SU-DHL-6 (cell line): ENCODE measurements at regions not wholly inside any gene's neighbourhood (a gene's known extent, or its start where the extent isn't known, plus 50 kb on each side); places are given as distances from the start of the nearest gene placed in this dataset.
"Not testable (repeated sequence)": the region's sequence is repeated elsewhere in the genome, so short reads cannot be mapped to it uniquely, and the experiment has no call there.

ENCODE experiments used
- H2AFZ ChIP-seq: fragments of 200-600 bp; sonication (generic); 2 replicates; pipeline ENCODE4 v1.6.1; 2014; ENCODE audit warnings: low read depth, mild to moderate bottlenecking, moderate library complexity, mixed read lengths, antibody characterized with exemption, low read length; ENCODE audit not compliant: severe bottlenecking
- H3F3A ChIP-seq: fragments of 200-600 bp; shearing (Covaris generic); 2 replicates; pipeline ENCODE4 v1.6.0; 2016; ENCODE audit warnings: antibody characterized with exemption, mild to moderate bottlenecking; ENCODE audit not compliant: insufficient read depth
- H3K27ac ChIP-seq: fragments of 200-600 bp; sonication (generic); 2 replicates; pipeline ENCODE4 v1.5.1; 2016; ENCODE audit warnings: low read depth, mild to moderate bottlenecking, low read length, moderate library complexity, mixed read lengths
- H3K27me3 ChIP-seq: fragments of 200-600 bp; sonication (generic), shearing (Covaris generic); 2 replicates; pipeline ENCODE4 v1.6.0; 2014; ENCODE audit warnings: mild to moderate bottlenecking, low read length
- H3K36me3 ChIP-seq: fragments of 200-600 bp; sonication (generic); 2 replicates; pipeline ENCODE4 v1.6.1; 2014; ENCODE audit warnings: mild to moderate bottlenecking, low read length, mixed read lengths
- H3K4me2 ChIP-seq: fragments of 300-600, 200-600 bp; shearing (Covaris generic), sonication (generic); 2 replicates; pipeline ENCODE4 v1.6.0; 2014; ENCODE audit warnings: low read length, low read depth, mild to moderate bottlenecking; ENCODE audit not compliant: poor library complexity, severe bottlenecking
- H3K4me3 ChIP-seq: fragments of 200-600 bp; sonication (generic); 2 replicates; pipeline ENCODE4 v1.5.1; 2014; ENCODE audit warnings: antibody characterized with exemption, low read length, mild to moderate bottlenecking, mixed read lengths; ENCODE audit not compliant: insufficient read depth, poor library complexity, severe bottlenecking
- H3K79me2 ChIP-seq: fragments of 200-600 bp; sonication (generic); 2 replicates; pipeline ENCODE4 v1.6.1; 2014; ENCODE audit warnings: mild to moderate bottlenecking, low read length, moderate library complexity; ENCODE audit not compliant: insufficient read depth
- H3K9ac ChIP-seq: fragments of 200-600 bp; sonication (generic); 2 replicates; pipeline ENCODE4 v1.7.0; 2014; ENCODE audit warnings: mild to moderate bottlenecking, low read length
- H3K9me2 ChIP-seq: fragments of 200-600 bp; sonication (generic); replicated peaks from 2 replicates; pipeline ENCODE4 v1.6.1; 2014; ENCODE audit warnings: low read length; ENCODE audit not compliant: insufficient read depth
- H3K9me3 ChIP-seq: fragments of 200-600 bp; sonication (generic); 2 replicates; pipeline ENCODE4 v1.6.1; 2014; ENCODE audit warnings: low read length, mixed read lengths; ENCODE audit not compliant: insufficient read depth
- H4K20me1 ChIP-seq: fragments of 200-600 bp; sonication (generic); 2 replicates; pipeline ENCODE4 v1.6.1; 2014; ENCODE audit warnings: low read depth, mild to moderate bottlenecking, antibody characterized with exemption, low read length, moderate library complexity, mixed read lengths
- CTCF ChIP-seq: fragments of 200-600 bp; sonication (generic); IDR thresholded peaks from one replicate; pipeline ENCODE4 v1.5.1; 2017; ENCODE audit warnings: antibody characterized with exemption, mild to moderate bottlenecking, low read length, moderate library complexity; ENCODE audit not compliant: insufficient read depth, poor library complexity, severe bottlenecking
- EZH2phosphoT487 ChIP-seq: fragments of 200-600 bp; sonication (generic), shearing (Covaris generic); conservative IDR thresholded peaks from 2 replicates; pipeline ENCODE4 v1.6.1; 2018; ENCODE audit warnings: mild to moderate bottlenecking, antibody characterized with exemption, low read length, moderate library complexity, mixed read lengths

GRCh38 chr3:158026236-158026635 lies 80.0 kb downstream of the SHOX2 start:
- H3K9ac ChIP-seq, result no peak overlapping the region
- no peaks in the 10 kb centered on the region for H3K9me3 ChIP-seq
- H3K4me3 ChIP-seq, result no peak overlapping the region
- no peaks in the 10 kb centered on the region for H3K27me3 ChIP-seq
- H3K79me2 ChIP-seq, result no peaks in the 10 kb centered on the region
- H3F3A ChIP-seq, result no peaks in the 10 kb centered on the region
- H4K20me1 ChIP-seq, result no peaks in the 10 kb centered on the region
- no peak overlapping the region for H2AFZ ChIP-seq
- TF ChIP-seq EZH2phosphoT487 (no peak), CTCF (no peak)
- no peak overlapping the region for H3K27ac ChIP-seq
- H3K36me3 ChIP-seq, result no peaks in the 10 kb centered on the region
- H3K9me2 ChIP-seq, result no peaks in the 10 kb centered on the region
- H3K4me2 ChIP-seq, result no peak overlapping the region

DNA sequence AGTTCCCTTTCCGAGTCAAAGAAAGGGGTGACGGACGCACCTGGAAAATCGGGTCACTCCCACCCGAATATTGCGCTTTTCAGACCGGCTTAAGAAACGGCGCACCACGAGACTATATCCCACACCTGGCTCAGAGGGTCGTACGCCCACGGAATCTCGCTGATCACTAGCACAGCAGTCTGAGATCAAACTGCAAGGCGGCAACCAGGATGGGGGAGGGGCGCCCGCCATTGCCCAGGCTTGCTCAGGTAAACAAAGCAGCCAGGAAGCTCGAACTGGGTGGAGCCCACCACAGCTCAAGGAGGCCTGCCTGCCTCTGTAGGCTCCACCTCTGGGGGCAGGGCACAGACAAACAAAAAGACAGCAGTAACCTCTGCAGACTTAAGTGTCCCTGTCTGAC lies 86.3 kb downstream of the SHOX2 start:
- H3K9me3 ChIP-seq, H4K20me1 ChIP-seq, H3K4me2 ChIP-seq, H2AFZ ChIP-seq, H3K36me3 ChIP-seq, H3K9ac ChIP-seq, H3K27me3 ChIP-seq, H3K9me2 ChIP-seq, H3F3A ChIP-seq, H3K79me2 ChIP-seq, H3K27ac ChIP-seq, H3K4me3 ChIP-seq: not testable (repeated sequence)

- no peak overlapping the region for H3K27ac ChIP-seq
- no peak overlapping the region for H3K4me3 ChIP-seq
- no peaks in the 10 kb centered on the region for H3K79me2 ChIP-seq
- H3K4me2 ChIP-seq, result no peak overlapping the region
- H3K27me3 ChIP-seq, result 0 out of 2 replicates have a peak, but pooled peaks cover 3% of the 10 kb centered on the region
- H3K9me2 ChIP-seq, result no peaks in the 10 kb centered on the region
- H3K9me3 ChIP-seq, result no peaks in the 10 kb centered on the region
- TF ChIP-seq CTCF, result no peak
- TF ChIP-seq EZH2phosphoT487, result no peak
- H2AFZ ChIP-seq, result no peak overlapping the region
- no peak overlapping the region for H3K9ac ChIP-seq
- H4K20me1 ChIP-seq, result no peaks in the 10 kb centered on the region
- no peaks in the 10 kb centered on the region for H3F3A ChIP-seq
- H3K36me3 ChIP-seq, result no peaks in the 10 kb centered on the region
Observed at GRCh38 chr3:158018462-158018861, 87.8 kb downstream of the SHOX2 start.

DNA sequence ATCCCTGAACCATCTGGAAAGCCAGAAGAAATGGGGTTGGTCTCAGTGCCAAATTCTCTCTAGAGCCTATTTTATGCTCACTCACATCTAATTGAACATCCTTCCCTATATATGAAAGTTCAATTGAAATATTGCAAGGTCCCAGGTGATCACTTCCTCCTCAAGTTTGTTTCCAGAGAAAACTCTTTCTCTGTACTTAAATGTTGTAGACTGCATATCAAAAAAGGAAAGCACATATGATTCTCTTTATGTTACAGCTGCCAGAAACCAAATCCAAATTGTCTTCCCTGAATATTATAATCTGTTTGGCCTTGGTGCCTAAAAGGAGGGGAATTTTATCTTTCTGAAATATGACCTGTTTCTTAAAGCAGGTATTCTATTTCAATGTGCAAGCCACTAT lies 93.3 kb downstream of the SHOX2 start:
- Histone ChIP-seq H4K20me1 (no peaks in the 10 kb centered on the region), H3K4me2 (no peak overlapping the region), H3K9ac (no peak overlapping the region), H3K9me3 (no peaks in the 10 kb centered on the region), H3K27ac (no peak overlapping the region), H3F3A (no peaks in the 10 kb centered on the region), H3K27me3 (0 out of 2 replicates have a peak, but pooled peaks cover 3% of the 10 kb centered on the region), H3K79me2 (no peaks in the 10 kb centered on the region), H3K4me3 (no peak overlapping the region), H3K36me3 (no peaks in the 10 kb centered on the region), H3K9me2 (no peaks in the 10 kb centered on the region), H2AFZ (no peak overlapping the region)
- TF ChIP-seq EZH2phosphoT487 (no peak), CTCF (no peak)
